ENCODE measurements at regions not wholly inside any gene's neighbourhood (a gene's known extent, or its start where the extent isn't known, plus 50 kb on each side); places are given as distances from the start of the nearest gene placed in this dataset.

- TF ChIP-seq, protein P1, sequence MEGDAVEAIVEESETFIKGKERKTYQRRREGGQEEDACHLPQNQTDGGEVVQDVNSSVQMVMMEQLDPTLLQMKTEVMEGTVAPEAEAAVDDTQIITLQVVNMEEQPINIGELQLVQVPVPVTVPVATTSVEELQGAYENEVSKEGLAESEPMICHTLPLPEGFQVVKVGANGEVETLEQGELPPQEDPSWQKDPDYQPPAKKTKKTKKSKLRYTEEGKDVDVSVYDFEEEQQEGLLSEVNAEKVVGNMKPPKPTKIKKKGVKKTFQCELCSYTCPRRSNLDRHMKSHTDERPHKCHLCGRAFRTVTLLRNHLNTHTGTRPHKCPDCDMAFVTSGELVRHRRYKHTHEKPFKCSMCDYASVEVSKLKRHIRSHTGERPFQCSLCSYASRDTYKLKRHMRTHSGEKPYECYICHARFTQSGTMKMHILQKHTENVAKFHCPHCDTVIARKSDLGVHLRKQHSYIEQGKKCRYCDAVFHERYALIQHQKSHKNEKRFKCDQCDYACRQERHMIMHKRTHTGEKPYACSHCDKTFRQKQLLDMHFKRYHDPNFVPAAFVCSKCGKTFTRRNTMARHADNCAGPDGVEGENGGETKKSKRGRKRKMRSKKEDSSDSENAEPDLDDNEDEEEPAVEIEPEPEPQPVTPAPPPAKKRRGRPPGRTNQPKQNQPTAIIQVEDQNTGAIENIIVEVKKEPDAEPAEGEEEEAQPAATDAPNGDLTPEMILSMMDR (conservative IDR thresholded peaks at IDR 0.05; ENCODE audit: low read depth, low read length): no peak
- no peak for TF ChIP-seq EZH2phosphoT487 (IDR thresholded peaks at IDR 0.05; ENCODE audit: borderline replicate concordance, low read length)
Observed at GRCh38 chr6:168388641-168389633, 52.0 kb upstream of the SMOC2 start.
